ENCODE measurements at regions not wholly inside any gene's neighbourhood (a gene's known extent, or its start where the extent isn't known, plus 50 kb on each side); places are given as distances from the start of the nearest gene placed in this dataset.
A peak's percentile ranks its signal among the peaks of the same experiment; 100 is the strongest.
"Not testable (repeated sequence)": the region's sequence is repeated elsewhere in the genome, so short reads cannot be mapped to it uniquely, and the experiment has no call there.

DNA sequence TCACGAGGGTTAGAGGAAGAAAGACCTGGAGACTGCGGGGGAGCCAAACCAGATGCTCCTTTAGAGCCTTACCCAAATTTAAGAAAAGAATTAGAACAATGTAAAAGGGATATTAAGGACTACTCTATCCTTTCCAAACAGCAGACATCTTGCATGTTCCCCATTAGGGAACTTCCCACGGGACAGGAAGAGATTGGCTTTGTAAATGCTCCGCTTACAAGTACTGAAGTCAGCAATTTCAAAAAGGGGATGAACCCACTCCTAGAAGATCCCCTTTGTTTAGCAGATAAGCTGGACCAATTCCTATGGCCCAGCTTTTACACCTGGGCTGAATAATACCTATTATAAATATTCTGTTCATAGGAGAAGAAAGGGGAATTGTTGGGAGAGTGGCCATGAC, 74.2 kb downstream of the APOBEC1 start:
- TF ChIP-seq, protein P1, sequence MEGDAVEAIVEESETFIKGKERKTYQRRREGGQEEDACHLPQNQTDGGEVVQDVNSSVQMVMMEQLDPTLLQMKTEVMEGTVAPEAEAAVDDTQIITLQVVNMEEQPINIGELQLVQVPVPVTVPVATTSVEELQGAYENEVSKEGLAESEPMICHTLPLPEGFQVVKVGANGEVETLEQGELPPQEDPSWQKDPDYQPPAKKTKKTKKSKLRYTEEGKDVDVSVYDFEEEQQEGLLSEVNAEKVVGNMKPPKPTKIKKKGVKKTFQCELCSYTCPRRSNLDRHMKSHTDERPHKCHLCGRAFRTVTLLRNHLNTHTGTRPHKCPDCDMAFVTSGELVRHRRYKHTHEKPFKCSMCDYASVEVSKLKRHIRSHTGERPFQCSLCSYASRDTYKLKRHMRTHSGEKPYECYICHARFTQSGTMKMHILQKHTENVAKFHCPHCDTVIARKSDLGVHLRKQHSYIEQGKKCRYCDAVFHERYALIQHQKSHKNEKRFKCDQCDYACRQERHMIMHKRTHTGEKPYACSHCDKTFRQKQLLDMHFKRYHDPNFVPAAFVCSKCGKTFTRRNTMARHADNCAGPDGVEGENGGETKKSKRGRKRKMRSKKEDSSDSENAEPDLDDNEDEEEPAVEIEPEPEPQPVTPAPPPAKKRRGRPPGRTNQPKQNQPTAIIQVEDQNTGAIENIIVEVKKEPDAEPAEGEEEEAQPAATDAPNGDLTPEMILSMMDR (IDR thresholded peaks at IDR 0.05; ENCODE audit: low read depth, low read length) = no peak
- TF ChIP-seq, protein P2, sequence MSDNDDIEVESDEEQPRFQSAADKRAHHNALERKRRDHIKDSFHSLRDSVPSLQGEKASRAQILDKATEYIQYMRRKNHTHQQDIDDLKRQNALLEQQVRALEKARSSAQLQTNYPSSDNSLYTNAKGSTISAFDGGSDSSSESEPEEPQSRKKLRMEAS (IDR thresholded peaks at IDR 0.05; ENCODE audit: low read depth, low read length) = no peak
- TF ChIP-seq POLR2A (IDR thresholded peaks at IDR 0.05; ENCODE audit: extremely low read depth, insufficient read length) = no peak
- TF ChIP-seq MYC (IDR thresholded peaks at IDR 0.05; ENCODE audit: low read depth, low read length) = no peak
- no peak for DNase-seq (ENCODE audit: low read depth)
- H3K4me3 ChIP-seq (ENCODE audit: low read depth, low read length) = no peak overlapping the region

DNA sequence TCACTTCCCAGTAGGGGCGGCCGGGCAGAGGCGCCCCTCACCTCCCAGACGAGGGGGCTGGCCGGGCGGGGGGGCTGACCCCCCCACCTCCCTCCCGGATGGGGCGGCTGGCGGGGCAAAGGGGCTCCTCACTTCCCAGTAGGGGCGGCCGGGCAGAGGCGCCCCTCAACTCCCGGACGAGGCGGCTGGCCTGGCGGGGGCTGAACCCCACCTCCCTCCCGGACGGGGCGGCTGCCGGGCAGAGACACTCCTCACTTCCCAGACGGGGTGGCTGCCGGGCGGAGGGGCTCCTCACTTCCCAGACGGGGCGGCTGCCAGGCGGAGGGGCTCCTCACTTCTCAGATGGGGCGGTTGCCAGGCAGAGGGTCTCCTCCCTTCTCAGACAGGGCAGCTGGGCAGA, 75.6 kb downstream of the APOBEC1 start:
- not testable (repeated sequence) for DNase-seq (ENCODE audit: low read depth); H3K4me3 ChIP-seq (ENCODE audit: low read depth, low read length)

DNA sequence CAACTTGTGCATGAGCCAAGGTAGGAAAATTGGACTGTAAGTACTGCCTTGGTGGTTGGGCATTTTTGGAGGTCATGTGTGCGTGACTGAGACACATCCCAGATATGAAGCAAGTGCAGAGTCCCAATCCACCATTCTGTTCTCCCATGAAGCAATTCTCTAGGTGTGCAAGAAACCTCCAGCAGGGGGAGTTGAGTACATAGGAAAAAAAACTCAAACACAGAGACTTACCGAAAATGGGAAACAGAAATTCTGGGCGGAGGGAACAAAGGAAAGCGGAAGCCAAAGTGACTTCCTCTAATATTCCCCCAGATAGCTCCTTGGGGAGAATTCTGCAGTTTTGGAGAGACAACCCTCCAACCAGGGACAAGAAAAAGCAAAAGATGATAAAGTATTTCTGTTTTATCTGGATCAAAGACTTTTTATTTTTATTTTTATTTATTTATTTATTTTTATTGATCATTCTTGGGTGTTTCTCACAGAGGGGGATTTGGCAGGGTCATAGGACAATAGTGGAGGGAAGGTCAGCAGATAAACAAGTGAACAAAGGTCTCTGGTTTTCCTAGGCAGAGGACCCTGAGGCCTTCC, 76.9 kb downstream of the APOBEC1 start:
- not testable (repeated sequence) for H3K4me3 ChIP-seq (ENCODE audit: low read depth, low read length)
- TF ChIP-seq, protein P1 (IDR thresholded peaks at IDR 0.05; ENCODE audit: low read depth, low read length) = peak; percentile 68
- DNase-seq (ENCODE audit: low read depth) = peak; percentile 78

DNA sequence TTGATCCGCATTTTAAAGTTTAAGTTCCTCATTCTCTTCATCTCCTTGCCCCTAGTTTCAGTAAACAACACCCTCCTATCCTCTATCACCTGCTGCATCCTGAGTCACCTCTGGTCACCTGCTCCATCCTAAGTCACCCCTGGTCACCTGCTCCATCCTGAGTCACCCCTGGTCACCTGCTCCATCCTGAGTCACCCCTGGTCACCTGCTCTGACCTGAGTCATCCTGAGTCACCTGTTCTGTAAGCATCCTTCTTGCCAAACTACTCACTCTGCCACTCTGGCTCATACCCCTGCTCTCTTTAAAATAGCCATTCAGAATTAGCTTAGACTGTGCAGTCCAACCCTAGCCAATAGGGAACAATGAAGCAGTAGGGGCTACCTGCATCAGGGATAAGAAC, 80.6 kb upstream of the CD163 start:
- not testable (repeated sequence) for H3K4me3 ChIP-seq (ENCODE audit: low read depth, low read length); DNase-seq (ENCODE audit: low read depth)

DNA sequence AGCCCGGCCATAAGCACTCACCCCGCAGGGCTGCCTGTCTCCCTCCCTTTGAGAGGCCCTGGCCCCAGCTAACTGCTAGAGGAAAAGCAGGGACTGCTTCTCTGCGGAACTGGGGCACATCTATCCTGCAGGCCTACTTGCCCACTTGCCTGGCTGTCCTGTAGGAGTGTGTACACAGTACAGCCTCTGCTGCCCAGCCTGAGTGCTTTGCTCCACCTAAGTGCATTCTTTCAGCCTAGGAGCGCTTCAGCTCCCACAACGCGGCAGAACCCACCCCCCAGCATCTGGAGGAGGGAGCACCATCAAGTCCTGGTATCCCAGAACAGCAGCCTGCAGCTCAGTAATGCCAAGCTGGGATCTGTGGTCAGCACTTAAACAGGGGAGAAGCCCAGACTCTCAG, 79.9 kb upstream of the CD163 start:
- no peak for DNase-seq (ENCODE audit: low read depth)
- TF ChIP-seq MYC (IDR thresholded peaks at IDR 0.05; ENCODE audit: low read depth, low read length) = no peak
- no peak for TF ChIP-seq POLR2A (IDR thresholded peaks at IDR 0.05; ENCODE audit: extremely low read depth, insufficient read length)
- TF ChIP-seq, protein P2 (IDR thresholded peaks at IDR 0.05; ENCODE audit: low read depth, low read length) = no peak
- TF ChIP-seq, protein P1 (IDR thresholded peaks at IDR 0.05; ENCODE audit: low read depth, low read length) = no peak
- no peak overlapping the region for H3K4me3 ChIP-seq (ENCODE audit: low read depth, low read length)

DNA sequence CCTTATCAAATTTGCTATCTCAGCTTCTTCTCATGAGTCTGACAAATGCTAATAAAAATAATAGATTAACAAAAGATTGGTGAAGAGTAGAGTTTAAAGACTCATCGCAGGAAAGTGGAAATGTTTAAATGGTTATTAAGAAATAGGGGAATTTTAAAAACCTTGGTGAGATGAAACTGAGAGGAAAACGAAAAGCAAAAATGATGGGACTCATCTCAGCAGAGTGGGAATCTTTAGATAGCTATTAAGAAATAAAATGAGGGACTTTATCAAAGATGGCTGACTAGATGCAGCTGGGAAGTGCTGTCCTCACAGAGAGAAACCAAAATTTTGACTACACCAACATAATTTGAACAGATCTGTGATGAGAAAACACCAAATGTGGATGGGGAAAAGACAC, 79.2 kb upstream of the CD163 start:
- DNase-seq (ENCODE audit: low read depth) = no peak
- no peak overlapping the region for H3K4me3 ChIP-seq (ENCODE audit: low read depth, low read length)
- TF ChIP-seq, protein P1 (IDR thresholded peaks at IDR 0.05; ENCODE audit: low read depth, low read length) = no peak
- TF ChIP-seq, protein P2 (IDR thresholded peaks at IDR 0.05; ENCODE audit: low read depth, low read length) = no peak
- TF ChIP-seq MYC (IDR thresholded peaks at IDR 0.05; ENCODE audit: low read depth, low read length) (no peak), POLR2A (IDR thresholded peaks at IDR 0.05; ENCODE audit: extremely low read depth, insufficient read length) (no peak)

DNA sequence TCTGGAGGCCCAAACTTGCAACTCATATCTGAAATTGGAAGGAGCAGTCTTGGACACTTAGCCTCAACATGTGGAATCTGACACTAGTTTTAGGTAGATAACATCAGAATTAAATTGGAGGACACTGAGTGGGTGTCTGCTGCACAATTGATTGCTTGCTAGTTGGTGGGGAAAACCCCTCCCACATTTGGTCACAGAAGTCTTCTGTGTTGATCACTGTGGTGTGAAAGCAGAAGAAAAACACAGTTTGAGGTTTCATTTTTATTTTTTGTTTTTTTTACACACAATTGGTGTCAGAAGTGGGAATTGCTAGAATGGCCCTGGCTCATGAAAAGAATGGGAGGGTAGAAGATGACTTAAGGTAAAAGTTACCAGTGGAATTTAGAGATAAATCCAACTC, 78.0 kb upstream of the CD163 start:
- TF ChIP-seq POLR2A (IDR thresholded peaks at IDR 0.05; ENCODE audit: extremely low read depth, insufficient read length) = no peak
- TF ChIP-seq, protein P2 (IDR thresholded peaks at IDR 0.05; ENCODE audit: low read depth, low read length) = no peak
- TF ChIP-seq, protein P1 (IDR thresholded peaks at IDR 0.05; ENCODE audit: low read depth, low read length) = no peak
- DNase-seq (ENCODE audit: low read depth) = no peak
- no peak overlapping the region for H3K4me3 ChIP-seq (ENCODE audit: low read depth, low read length)

Measured in NB4 (cell line).